BLaER1 (cell line): ENCODE measurements at regions not wholly inside any gene's neighbourhood (a gene's known extent, or its start where the extent isn't known, plus 50 kb on each side); places are given as distances from the start of the nearest gene placed in this dataset.

Experiments
- H3K27ac ChIP-seq: shearing (Covaris generic); formaldehyde crosslinking; 2 replicates; pipeline ENCODE4 v1.8.1; 2022
- H3K27me3 ChIP-seq: shearing (Covaris generic); formaldehyde crosslinking; 2 replicates; pipeline ENCODE4 v1.8.1; 2022
- H3K36me3 ChIP-seq: shearing (Covaris generic); formaldehyde crosslinking; 2 replicates; pipeline ENCODE4 v1.8.1; 2022
- H3K4me1 ChIP-seq: shearing (Covaris generic); formaldehyde crosslinking; 2 replicates; pipeline ENCODE4 v1.8.1; 2022
- H3K4me2 ChIP-seq: shearing (Covaris generic); formaldehyde crosslinking; 2 replicates; pipeline ENCODE4 v1.8.1; 2022
- H3K4me3 ChIP-seq: shearing (Covaris generic); formaldehyde crosslinking; 2 replicates; pipeline ENCODE4 v1.8.1; 2022
- H3K9ac ChIP-seq: shearing (Covaris generic); formaldehyde crosslinking; 2 replicates; pipeline ENCODE4 v1.8.1; 2022
- H3K9me3 ChIP-seq: shearing (Covaris generic); formaldehyde crosslinking; 2 replicates; pipeline ENCODE4 v1.8.1; 2022
- H4K20me1 ChIP-seq: shearing (Covaris generic); formaldehyde crosslinking; 2 replicates; pipeline ENCODE4 v1.8.1; 2022
- Cebpa-rat ChIP-seq: shearing (Covaris generic); IDR thresholded peaks from 2 replicates; pipeline ENCODE4 v1.8.1; 2022

DNA sequence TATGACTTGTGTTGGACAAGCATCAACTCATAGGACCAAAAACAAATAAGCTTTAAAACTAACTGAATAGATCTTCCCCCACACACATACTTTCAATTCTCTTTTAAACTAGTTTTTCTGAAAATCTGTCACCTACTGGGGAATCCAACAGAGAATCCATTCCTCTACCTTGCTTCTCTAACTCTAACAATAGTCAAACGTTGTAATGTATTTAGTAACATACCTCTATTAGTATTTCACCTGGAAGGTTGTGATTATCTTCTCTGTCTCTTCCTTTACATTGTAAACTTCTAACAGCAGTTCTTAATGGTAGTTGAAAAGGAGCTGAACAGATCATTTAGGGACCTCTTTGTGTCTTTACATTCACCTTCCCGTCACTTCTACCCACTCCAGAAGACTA is 337.1 kb upstream of the FAM241A start:
- H3K9ac ChIP-seq: no peak overlapping the region
- H3K4me1 ChIP-seq: no peaks in the 10 kb centered on the region
- H3K4me2 ChIP-seq: no peak overlapping the region
- no peaks in the 10 kb centered on the region for H3K9me3 ChIP-seq
- no peak overlapping the region for H3K27ac ChIP-seq
- H3K36me3 ChIP-seq: no peaks in the 10 kb centered on the region
- TF ChIP-seq Cebpa-rat: no peak
- H4K20me1 ChIP-seq: no peaks in the 10 kb centered on the region
- H3K4me3 ChIP-seq: no peak overlapping the region
- H3K27me3 ChIP-seq: no peaks in the 10 kb centered on the region

DNA sequence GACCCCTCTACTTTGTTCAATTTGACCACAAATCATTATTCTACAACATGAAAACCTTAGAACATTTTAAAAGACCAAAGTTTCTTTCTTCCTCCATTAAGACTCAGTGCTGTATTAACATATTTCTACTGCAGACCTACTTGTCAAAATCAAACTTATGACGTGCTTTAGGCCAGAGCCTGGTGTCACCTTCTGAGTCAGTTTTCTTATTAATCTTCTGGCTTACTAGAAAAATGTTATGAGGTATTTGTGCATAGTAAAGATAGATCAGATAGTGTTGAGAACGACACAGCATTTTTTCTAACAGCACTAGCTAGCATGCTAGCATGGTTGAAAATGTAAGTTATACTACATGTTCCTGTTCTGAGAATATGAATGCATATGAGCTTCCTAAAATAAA is 333.6 kb upstream of the FAM241A start:
- Histone ChIP-seq H3K36me3 (no peaks in the 10 kb centered on the region), H3K9ac (no peak overlapping the region), H3K9me3 (peaks cover 5% of the 10 kb centered on the region), H3K4me3 (no peak overlapping the region), H3K27me3 (no peaks in the 10 kb centered on the region), H4K20me1 (no peaks in the 10 kb centered on the region), H3K4me1 (no peaks in the 10 kb centered on the region), H3K27ac (no peak overlapping the region), H3K4me2 (no peak overlapping the region)
- TF ChIP-seq Cebpa-rat: no peak

DNA sequence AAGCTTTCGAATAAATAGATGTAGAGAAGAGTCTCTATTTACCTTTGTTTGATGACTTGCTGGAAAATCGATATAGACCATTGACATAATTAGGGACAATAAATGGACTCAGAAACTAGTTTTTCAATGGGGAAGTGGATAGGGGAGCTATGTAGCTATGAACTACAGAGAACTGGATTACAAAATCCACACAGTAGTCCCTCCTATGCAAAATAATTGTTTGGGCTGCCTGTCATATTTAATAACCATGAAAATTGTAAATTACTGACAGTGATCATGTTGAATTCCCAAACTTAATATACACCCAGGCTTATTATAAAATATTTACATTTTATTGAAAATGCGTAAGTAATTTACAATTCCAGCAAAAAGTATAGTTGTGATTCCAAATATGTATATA is 333.1 kb upstream of the FAM241A start:
- no peak overlapping the region for H3K27ac ChIP-seq
- no peaks in the 10 kb centered on the region for H3K36me3 ChIP-seq
- TF ChIP-seq Cebpa-rat: no peak
- H3K4me2 ChIP-seq: no peak overlapping the region
- H4K20me1 ChIP-seq: no peaks in the 10 kb centered on the region
- no peaks in the 10 kb centered on the region for H3K4me1 ChIP-seq
- H3K9ac ChIP-seq: no peak overlapping the region
- no peaks in the 10 kb centered on the region for H3K27me3 ChIP-seq
- H3K4me3 ChIP-seq: no peak overlapping the region
- peaks cover 9% of the 10 kb centered on the region for H3K9me3 ChIP-seq

DNA sequence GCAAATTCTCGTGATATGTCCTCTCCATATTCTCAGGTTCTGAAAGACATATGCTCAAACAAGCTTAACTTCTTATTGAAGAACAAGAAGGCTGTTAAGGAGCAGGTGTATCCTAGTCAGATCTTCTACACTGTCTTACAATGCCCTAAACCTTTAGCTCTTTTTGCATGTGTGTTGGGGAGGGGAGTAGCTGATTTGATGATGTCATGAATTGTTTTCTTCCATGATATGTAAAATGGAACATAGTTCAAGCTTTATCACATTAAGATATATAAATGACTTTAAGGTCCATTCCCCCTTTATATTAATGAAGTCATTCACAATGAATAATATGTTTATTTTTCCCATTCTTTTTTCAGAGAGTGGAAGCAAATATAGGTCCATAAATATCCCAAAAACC is 332.5 kb upstream of the FAM241A start:
- no peaks in the 10 kb centered on the region for H3K36me3 ChIP-seq
- H3K4me3 ChIP-seq: no peak overlapping the region
- no peaks in the 10 kb centered on the region for H3K4me1 ChIP-seq
- no peak overlapping the region for H3K27ac ChIP-seq
- no peaks in the 10 kb centered on the region for H4K20me1 ChIP-seq
- H3K9me3 ChIP-seq: peaks cover 14% of the 10 kb centered on the region
- no peak overlapping the region for H3K9ac ChIP-seq
- H3K4me2 ChIP-seq: no peak overlapping the region
- no peaks in the 10 kb centered on the region for H3K27me3 ChIP-seq
- no peak for TF ChIP-seq Cebpa-rat

DNA sequence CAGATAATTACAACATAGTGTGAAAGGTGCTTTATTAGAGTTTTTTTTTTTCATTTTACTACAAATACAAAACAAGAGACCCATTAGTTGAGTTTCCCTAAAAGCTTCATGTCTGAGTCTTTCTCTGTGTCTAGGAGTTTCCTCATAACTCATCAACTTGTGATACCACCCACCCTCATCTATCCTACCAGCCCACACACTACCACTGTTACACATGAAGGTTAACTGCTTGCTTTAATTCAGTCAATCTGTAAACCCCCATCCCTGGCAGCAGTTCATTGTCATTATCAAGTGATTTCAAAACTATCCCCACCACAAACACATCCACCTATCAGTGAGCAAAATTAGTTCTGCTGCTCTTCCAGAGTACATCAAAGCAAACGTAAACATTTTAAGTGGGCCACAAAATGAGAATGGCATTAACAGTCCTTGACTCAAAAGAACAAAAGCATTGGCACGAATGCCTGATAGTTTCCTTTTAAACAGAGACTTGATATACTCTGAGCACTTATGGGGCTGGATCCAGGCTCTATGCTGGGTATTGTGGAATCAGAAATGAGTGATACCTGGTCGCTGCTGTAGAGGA is 331.6 kb upstream of the FAM241A start:
- H3K9ac ChIP-seq: no peak overlapping the region
- no peaks in the 10 kb centered on the region for H3K36me3 ChIP-seq
- no peak for TF ChIP-seq Cebpa-rat
- H4K20me1 ChIP-seq: no peaks in the 10 kb centered on the region
- H3K27me3 ChIP-seq: no peaks in the 10 kb centered on the region
- H3K9me3 ChIP-seq: peaks cover 18% of the 10 kb centered on the region
- no peaks in the 10 kb centered on the region for H3K4me1 ChIP-seq
- H3K4me2 ChIP-seq: no peak overlapping the region
- H3K27ac ChIP-seq: no peak overlapping the region
- H3K4me3 ChIP-seq: no peak overlapping the region

DNA sequence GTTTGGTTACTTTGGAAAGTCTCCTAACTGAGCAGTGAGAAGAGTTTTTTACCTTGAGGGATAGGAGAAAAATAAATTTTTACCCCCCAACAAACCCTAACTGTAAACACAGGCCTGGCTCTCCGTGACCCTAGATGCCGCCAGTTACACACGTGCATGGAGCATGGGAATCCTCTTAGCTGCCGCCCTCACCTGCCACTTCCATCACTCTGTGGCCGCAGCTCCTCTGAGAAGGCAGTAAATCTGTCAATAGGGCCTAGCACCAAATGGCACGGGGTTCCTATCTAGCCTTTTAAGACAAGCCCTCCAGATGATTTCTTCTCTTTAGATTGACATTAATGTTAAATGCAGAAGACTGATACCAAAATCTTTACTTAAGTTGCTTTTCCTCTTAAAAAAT is 330.3 kb upstream of the FAM241A start:
- no peak overlapping the region for H3K9ac ChIP-seq
- H3K36me3 ChIP-seq: no peaks in the 10 kb centered on the region
- no peaks in the 10 kb centered on the region for H3K4me1 ChIP-seq
- peaks cover 18% of the 10 kb centered on the region for H3K9me3 ChIP-seq
- no peak for TF ChIP-seq Cebpa-rat
- no peak overlapping the region for H3K4me2 ChIP-seq
- no peaks in the 10 kb centered on the region for H4K20me1 ChIP-seq
- H3K27me3 ChIP-seq: no peaks in the 10 kb centered on the region
- no peak overlapping the region for H3K27ac ChIP-seq
- no peak overlapping the region for H3K4me3 ChIP-seq

DNA sequence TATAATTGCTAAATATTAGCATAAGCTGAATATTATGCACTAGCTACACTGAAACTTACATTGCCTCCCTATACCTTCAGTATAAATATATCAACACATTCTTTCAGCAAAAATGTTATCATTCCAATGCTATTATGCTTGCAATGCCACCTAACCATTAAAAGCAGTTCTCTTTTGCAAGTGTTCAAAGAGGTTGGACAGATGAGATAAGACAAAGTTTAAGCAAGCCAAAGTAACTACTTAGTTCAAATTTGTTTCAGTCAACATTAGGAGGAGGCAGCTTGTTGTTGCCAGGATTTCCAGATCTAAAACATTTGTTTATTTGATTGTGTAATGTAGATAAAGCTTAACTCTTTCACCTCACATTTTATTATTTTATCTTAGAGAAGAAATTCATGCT is 323.9 kb upstream of the FAM241A start:
- H3K27ac ChIP-seq: no peak overlapping the region
- H3K36me3 ChIP-seq: no peaks in the 10 kb centered on the region

DNA sequence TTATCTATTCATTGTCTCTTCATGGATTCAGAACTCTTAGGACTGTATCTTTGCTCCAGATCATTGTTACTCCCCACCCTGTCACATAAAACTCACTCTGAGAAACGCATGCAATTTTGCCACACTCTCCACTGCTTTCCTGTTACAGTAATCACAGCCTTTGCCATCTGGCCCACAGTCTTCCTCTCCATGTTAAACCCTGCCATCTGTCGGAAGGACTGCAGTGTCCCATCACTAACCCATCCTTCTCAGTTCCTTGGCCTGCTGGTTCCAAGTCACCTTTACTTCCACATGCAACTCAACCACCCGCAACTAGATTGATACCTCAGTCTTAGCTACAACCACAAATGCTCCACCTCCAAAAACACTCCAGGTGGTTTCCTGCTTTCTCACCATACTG is 308.7 kb upstream of the FAM241A start:
- H4K20me1 ChIP-seq: no peaks in the 10 kb centered on the region
- TF ChIP-seq Cebpa-rat: no peak
- no peaks in the 10 kb centered on the region for H3K27me3 ChIP-seq
- H3K36me3 ChIP-seq: no peaks in the 10 kb centered on the region
- H3K4me1 ChIP-seq: no peaks in the 10 kb centered on the region
- H3K9me3 ChIP-seq: 0 out of 2 replicates have a peak, but pooled peaks cover 4% of the 10 kb centered on the region
- no peak overlapping the region for H3K4me2 ChIP-seq
- no peak overlapping the region for H3K9ac ChIP-seq
- no peak overlapping the region for H3K4me3 ChIP-seq
- H3K27ac ChIP-seq: no peak overlapping the region

More for the DNA sequence above, 323.9 kb upstream of the FAM241A start:
- H3K27me3 ChIP-seq: no peaks in the 10 kb centered on the region
- peaks cover 16% of the 10 kb centered on the region for H3K9me3 ChIP-seq
- no peak overlapping the region for H3K9ac ChIP-seq
- no peak overlapping the region for H3K4me2 ChIP-seq
- H4K20me1 ChIP-seq: no peaks in the 10 kb centered on the region
- H3K4me1 ChIP-seq: no peaks in the 10 kb centered on the region
- no peak overlapping the region for H3K4me3 ChIP-seq
- TF ChIP-seq Cebpa-rat: no peak

DNA sequence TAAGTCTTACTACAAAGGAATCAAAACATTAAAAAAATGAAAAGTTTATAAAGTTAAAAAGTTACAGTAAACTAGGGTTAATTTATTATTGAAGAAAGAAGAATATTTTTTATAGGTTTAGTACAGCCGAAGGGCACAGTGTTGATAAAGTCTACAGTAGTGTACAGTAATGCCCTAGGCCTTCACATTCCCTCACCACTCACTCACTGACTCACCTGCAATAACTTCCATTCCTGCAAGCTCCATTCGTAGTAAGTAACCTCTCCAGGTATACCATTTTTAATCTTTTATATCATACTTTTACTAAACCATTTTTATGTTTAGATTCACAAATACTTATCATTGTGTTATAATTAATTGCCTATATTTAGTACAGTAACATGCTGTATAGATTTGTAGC is 307.5 kb upstream of the FAM241A start:
- Histone ChIP-seq H3K4me3 (no peak overlapping the region), H3K27ac (no peak overlapping the region), H3K9ac (no peak overlapping the region), H3K36me3 (no peaks in the 10 kb centered on the region), H3K4me1 (no peaks in the 10 kb centered on the region), H3K4me2 (no peak overlapping the region), H3K27me3 (no peaks in the 10 kb centered on the region), H3K9me3 (0 out of 2 replicates have a peak, but pooled peaks cover 4% of the 10 kb centered on the region), H4K20me1 (no peaks in the 10 kb centered on the region)
- no peak for TF ChIP-seq Cebpa-rat

DNA sequence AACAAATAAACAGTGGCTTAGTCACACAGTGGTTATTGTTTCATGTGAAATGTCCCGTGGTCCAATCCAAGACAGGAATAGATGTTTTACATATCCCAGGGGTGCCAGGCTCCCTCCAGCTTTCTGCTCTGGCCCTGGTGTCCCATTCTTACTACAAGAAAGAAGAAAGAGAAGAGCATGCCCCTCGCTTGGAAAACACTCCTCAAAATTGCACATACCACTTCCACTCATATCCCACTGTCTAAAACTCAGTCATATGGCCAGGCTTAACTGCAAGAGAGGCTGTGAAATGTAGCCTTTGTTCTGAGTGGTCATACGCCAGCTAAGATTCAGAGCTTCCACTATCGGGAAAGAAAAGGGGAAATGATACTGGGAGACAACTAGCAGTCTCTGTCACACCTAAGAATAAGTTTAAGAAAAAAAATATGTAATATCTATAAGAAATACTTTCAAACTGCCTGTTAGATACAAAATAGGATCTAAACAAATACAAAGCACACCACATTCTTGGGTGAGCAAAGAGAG is 306.8 kb upstream of the FAM241A start:
- H3K4me1 ChIP-seq: no peaks in the 10 kb centered on the region
- no peak overlapping the region for H3K4me2 ChIP-seq
- no peak overlapping the region for H3K4me3 ChIP-seq
- H3K36me3 ChIP-seq: no peaks in the 10 kb centered on the region
- H3K27me3 ChIP-seq: no peaks in the 10 kb centered on the region
- no peak overlapping the region for H3K9ac ChIP-seq
- no peaks in the 10 kb centered on the region for H4K20me1 ChIP-seq
- TF ChIP-seq Cebpa-rat: no peak
- 0 out of 2 replicates have a peak, but pooled peaks cover 4% of the 10 kb centered on the region for H3K9me3 ChIP-seq
- H3K27ac ChIP-seq: no peak overlapping the region

DNA sequence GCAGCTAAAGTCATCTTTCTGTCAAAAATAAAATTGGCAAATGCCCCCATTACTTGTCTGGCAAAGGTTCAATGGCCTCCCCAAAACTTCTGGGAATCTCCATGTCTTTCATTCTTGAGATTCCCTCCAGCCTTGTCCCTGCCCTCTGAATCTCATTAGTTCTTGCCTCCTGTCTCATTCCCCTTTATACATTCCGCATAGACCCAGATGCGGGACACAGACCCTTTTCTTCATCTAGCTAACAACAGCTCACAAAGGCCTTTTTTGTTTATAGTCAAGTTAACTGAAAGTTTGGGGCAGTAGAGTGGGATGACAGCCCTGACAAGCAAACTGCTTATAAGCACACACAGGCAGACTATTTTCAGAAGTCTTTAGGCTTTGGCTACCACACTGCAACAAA is 306.1 kb upstream of the FAM241A start:
- Histone ChIP-seq H4K20me1 (no peaks in the 10 kb centered on the region), H3K9ac (no peak overlapping the region), H3K9me3 (0 out of 2 replicates have a peak, but pooled peaks cover 1% of the 10 kb centered on the region), H3K4me3 (no peak overlapping the region), H3K27ac (no peak overlapping the region), H3K4me2 (no peak overlapping the region), H3K36me3 (no peaks in the 10 kb centered on the region), H3K4me1 (no peaks in the 10 kb centered on the region), H3K27me3 (no peaks in the 10 kb centered on the region)
- TF ChIP-seq Cebpa-rat: no peak
